ENCODE measurements at regions not wholly inside any gene's neighbourhood (a gene's known extent, or its start where the extent isn't known, plus 50 kb on each side); places are given as distances from the start of the nearest gene placed in this dataset.

DNA sequence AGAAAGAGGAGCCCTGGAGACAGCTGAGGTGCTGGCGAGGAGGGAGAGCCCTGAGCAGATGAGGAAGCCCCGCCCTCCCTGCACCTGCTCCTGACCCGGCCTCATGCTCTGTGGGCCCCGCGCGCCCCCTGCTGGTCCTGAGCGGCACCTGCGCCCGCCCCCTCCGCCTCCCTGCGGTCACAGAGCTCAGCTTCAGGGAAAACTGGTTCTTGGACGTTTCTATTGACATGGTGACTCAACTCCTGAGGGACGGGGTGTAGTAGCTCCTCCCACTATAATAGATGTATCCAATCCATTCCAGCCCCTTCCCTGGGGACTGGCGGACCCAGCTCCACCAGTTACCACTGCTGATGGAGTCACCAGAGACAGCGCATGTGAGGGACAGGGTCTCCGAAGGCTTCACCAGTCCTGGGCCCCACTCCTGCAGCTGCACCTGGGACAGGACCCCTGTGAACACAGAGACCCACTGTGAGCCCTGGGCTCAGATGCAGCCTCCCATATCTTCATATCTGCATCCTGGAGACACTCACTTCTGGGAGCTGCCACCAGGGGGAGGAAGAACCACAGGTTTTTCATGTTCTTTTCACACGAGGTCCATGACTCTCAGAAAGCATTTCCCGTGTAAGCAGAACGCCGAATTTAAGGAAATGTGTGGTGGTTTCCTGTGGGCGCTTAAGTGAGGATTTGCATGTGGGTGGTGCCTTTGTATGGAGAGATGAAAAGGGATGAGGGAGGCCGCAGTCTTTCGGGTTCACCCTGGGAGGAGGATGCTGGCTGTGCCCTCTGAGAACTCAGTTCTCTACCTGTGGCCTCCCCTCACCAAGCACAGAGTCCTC, 1346.4 kb downstream of the TMEM121 start (continued):
- TF ChIP-seq BCLAF1 (IDR thresholded peaks at IDR 0.05) = no peak
- no peak for TF ChIP-seq SATB2 (CRISPR knock-in tag; IDR thresholded peaks at IDR 0.05)
- no peak for TF ChIP-seq SP140L (CRISPR knock-in tag; IDR thresholded peaks at IDR 0.05; ENCODE audit: borderline replicate concordance)
- no peak for TF ChIP-seq MYC (CRISPR knock-in tag; IDR thresholded peaks at IDR 0.05; ENCODE audit: borderline replicate concordance)
- TF ChIP-seq, protein P1, sequence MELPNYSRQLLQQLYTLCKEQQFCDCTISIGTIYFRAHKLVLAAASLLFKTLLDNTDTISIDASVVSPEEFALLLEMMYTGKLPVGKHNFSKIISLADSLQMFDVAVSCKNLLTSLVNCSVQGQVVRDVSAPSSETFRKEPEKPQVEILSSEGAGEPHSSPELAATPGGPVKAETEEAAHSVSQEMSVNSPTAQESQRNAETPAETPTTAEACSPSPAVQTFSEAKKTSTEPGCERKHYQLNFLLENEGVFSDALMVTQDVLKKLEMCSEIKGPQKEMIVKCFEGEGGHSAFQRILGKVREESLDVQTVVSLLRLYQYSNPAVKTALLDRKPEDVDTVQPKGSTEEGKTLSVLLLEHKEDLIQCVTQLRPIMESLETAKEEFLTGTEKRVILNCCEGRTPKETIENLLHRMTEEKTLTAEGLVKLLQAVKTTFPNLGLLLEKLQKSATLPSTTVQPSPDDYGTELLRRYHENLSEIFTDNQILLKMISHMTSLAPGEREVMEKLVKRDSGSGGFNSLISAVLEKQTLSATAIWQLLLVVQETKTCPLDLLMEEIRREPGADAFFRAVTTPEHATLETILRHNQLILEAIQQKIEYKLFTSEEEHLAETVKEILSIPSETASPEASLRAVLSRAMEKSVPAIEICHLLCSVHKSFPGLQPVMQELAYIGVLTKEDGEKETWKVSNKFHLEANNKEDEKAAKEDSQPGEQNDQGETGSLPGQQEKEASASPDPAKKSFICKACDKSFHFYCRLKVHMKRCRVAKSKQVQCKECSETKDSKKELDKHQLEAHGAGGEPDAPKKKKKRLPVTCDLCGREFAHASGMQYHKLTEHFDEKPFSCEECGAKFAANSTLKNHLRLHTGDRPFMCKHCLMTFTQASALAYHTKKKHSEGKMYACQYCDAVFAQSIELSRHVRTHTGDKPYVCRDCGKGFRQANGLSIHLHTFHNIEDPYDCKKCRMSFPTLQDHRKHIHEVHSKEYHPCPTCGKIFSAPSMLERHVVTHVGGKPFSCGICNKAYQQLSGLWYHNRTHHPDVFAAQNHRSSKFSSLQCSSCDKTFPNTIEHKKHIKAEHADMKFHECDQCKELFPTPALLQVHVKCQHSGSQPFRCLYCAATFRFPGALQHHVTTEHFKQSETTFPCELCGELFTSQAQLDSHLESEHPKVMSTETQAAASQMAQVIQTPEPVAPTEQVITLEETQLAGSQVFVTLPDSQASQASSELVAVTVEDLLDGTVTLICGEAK (IDR thresholded peaks at IDR 0.05) = no peak
- TF ChIP-seq, protein P1 (CRISPR knock-in tag; IDR thresholded peaks at IDR 0.05) = peak; percentile 32; the same call in 1 of the 2 replicates
- TF ChIP-seq ZNF777 (CRISPR knock-in tag; IDR thresholded peaks at IDR 0.05) = no peak
- TF ChIP-seq ARNT (IDR thresholded peaks at IDR 0.05) = no peak
- TF ChIP-seq XRCC5 (optimal IDR thresholded peaks at IDR 0.05; ENCODE audit: low read length) = peak; percentile 30
- TF ChIP-seq ATF7-NPFF (CRISPR knock-in tag; IDR thresholded peaks at IDR 0.05; ENCODE audit: low read depth) = no peak
- no peak for TF ChIP-seq HOXA9 (CRISPR knock-in tag; IDR thresholded peaks at IDR 0.05; ENCODE audit: borderline replicate concordance)
- no peak for TF ChIP-seq ZNF75D (CRISPR knock-in tag; IDR thresholded peaks at IDR 0.05; ENCODE audit: borderline replicate concordance)
- TF ChIP-seq DPF2 (CRISPR knock-in tag; IDR thresholded peaks at IDR 0.05; ENCODE audit: borderline replicate concordance, low read depth) = no peak
- TF ChIP-seq FOSL2 (CRISPR knock-in tag; IDR thresholded peaks at IDR 0.05) = peak; percentile 86

All from HepG2 (cell line).